HG03060 (cell line): ENCODE measurements at regions not wholly inside any gene's neighbourhood (a gene's known extent, or its start where the extent isn't known, plus 50 kb on each side); places are given as distances from the start of the nearest gene placed in this dataset.
"Not testable (repeated sequence)": the region's sequence is repeated elsewhere in the genome, so short reads cannot be mapped to it uniquely, and the experiment has no call there.

Experiments used
- ATAC-seq: cut with Tn5 transposase; IDR thresholded peaks from one replicate; pipeline ENCODE4 v1.9.1; 2021; ENCODE audit warnings: low read depth, moderate number of reproducible peaks; ENCODE audit not compliant: unreplicated experiment

DNA sequence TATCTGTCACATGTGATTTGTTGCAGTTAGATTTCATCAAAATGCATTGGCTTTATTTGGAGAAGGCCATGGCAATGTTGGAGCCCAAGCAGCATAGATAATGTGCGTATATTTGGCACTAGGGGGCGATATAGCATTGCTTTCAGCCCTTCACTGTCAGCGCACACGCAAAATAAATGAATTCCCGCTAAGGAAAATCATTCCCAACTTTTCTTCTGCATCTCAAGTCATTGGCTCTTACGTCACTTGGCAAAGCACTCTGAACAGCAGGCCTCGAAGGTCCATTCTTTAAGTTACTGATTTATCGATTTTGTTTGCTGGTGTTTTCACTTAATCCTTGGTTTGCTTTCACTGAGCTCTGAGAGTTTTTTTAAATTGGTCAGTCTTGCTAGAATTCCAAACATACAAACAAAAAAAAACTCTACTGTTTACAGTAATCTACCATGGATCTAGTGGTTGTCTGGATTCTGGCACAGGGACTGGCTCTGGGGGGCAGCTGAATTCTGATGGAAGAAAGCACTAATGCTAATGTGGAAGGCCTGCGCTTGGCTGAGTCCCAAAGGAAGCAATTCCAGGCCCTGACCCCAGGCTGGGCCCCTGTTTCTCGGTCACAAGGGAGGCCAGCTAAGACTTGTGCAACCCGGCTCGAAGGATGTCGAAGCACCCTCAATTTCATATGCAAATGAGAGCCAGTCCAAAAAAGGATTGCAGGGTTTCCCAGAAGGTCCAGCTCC is 97.7 kb upstream of the IPO5 start:
- no peak for ATAC-seq

DNA sequence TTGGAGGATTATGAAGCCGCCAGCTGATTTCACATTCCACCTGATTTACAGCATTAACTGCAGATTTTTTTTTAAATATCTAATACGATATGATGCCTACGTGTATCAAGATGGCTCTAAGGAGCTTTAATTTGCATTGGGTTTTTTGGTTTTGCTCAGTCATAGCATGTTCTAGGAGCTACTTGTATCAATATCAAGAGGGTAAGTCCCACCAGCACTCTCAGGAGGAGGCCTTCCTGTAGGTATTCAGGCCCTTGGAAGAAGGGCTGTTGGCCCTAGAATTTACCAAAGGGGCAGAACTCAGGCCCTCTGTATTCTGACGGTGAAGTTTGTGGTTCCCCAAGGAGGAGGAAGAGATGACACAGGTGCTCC is 97.2 kb upstream of the IPO5 start:
- ATAC-seq = no peak

DNA sequence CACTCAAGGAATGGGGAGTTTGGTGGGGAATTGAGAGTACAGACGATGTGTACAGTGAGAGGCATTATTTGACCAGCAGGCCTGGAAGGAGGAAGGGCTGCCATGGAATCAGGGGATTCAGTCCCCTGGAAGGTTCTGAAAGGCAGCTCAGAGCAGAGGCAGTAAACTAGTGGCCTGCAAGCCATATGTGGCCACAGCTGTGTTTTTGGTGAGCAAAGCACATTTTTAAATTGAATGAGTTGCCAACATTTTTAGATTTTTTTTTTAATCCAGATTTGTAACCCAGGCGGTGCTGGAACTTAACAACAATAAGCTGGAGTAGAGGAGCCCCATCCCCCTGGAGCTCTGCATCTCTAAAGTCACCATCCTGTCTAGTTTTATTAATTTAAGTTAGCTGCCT is 95.3 kb upstream of the IPO5 start:
- ATAC-seq = no peak

DNA sequence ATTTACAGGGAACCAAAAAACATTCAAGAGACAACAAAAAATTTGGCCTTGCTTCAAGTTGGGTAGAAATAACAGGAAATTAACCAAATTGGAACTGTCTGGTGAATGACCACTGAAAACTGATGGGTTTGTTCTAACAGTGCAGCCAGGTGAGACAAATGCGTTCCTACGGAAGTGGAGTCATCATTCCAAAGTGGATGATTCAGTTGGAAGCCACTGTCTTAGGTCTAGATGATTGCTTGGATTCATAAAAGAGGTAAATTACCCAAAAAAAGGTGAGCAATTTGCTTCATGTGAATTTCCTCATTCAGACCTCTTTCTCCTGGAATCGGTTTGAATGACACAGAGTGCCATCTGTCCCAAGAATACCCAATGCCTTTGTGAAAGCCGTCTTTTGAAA is 87.1 kb upstream of the IPO5 start:
- no peak for ATAC-seq

DNA sequence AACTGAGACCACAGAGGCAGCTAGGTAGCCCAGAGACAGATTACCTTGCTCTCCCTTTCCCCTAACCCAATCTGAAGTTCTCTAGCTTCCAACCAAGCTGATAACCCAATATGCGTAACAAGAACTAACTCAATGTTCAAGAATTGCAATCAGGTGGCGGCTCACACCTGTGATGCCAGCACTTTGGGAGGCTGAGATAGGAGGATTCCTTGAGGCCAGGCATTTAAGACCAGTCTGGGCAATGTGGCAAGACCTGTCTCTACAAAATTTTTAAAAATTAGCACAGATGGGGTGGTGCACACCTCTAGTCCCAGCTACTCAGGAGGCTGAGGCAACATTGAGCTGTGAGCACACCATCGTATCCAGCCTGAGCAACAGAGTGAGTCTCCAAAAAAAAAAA is 86.7 kb upstream of the IPO5 start:
- no peak for ATAC-seq

DNA sequence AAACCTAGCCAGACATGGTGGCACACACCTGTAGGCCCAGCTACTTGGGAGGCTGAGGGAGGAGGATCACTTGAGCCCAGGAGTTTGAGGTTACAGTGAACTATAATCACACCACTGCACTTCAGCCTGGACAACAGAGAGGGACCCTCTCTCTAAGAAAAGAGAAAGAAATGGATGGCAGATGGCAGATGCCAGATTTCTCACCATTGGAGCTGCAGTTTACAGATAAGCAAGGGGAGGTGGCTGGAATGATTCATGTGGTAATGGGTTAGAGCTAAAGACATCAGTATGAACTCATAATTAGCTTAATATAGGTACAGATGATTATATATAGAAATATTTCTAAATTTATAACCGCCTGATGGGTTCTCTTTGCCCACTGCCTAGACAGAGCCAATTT is 80.1 kb upstream of the IPO5 start:
- ATAC-seq = no peak

DNA sequence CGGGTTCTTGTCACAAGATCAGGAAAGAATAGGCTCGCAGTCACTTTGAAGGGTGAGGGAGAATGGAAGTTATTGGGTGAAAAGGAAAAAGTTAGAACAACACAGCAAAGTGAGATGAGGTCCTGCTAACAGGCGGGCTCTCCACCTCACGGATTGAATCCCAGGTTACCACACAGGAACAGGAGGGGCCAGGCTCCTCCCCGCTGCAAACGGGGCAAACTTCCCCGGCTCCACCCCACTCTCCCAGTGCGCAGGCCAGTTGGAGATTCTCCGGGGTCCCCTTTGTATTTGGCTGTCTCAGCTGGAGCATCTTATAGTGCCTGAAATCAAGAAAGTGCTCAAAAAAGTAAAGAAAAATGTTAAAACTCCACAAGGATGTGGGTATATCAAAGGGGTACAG is 78.3 kb upstream of the IPO5 start:
- no peak for ATAC-seq

DNA sequence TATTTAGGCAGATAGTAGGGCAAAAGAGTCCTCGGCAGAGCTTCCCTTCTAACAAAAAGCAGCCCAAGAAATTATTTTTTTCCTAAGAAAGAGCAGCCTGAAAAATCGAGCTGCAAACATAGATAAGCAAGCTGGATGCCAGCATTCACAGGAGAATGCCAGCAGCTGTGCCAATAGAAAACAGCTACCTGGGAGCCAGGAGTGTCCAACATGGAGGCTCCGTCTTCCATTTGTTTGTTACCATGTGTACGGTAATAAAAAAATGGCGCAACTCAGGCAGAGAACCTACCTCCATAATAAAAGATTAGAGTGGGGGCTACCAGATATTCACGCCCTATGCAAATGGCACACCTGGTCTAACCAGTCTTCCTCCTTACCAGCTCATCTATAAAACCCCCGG is 77.6 kb upstream of the IPO5 start:
- ATAC-seq = no peak

DNA sequence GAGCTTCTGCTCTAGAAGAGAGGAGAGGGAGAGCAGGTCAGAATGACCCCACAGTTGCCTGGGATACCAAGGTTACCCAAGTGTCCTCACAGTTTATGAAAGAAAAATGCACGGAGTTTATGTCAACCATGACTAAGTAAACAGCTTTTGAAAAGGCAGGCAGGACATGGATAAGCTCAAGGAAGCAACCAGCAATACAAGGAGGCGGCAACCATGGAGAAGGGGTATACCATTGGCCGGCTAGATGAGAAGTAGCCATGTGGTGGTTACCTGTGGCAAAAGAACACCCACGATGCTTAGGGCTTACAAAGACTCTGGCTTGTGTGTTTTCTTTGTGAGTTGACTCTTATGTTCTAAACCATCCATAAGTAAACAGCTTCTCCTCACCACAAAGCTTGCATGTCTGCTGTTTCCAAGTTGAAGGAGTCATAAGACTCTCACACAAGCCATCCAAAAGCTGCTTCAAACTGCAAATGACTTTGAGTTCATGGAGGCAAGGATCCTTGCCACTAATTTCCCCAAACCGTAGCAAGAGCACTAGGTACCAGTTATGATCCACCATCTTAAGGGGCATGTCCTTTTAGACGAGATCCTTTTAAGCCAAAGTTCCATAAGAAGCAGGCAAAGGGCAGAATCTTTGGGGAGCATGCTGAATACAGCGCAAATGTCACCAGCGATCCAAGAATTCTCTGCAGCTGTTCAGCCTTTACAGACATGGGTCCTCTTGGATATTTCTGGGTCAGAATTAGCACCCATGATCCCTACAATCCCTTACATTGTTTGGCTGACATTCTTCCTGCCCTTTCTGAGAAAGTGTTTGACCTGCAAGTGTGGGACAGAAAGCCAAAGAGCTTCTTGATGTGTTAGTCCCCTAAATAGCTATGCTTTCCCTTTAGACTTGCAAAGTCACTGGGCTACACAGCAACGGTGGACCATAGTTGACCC is 74.8 kb upstream of the IPO5 start:
- ATAC-seq = no peak

DNA sequence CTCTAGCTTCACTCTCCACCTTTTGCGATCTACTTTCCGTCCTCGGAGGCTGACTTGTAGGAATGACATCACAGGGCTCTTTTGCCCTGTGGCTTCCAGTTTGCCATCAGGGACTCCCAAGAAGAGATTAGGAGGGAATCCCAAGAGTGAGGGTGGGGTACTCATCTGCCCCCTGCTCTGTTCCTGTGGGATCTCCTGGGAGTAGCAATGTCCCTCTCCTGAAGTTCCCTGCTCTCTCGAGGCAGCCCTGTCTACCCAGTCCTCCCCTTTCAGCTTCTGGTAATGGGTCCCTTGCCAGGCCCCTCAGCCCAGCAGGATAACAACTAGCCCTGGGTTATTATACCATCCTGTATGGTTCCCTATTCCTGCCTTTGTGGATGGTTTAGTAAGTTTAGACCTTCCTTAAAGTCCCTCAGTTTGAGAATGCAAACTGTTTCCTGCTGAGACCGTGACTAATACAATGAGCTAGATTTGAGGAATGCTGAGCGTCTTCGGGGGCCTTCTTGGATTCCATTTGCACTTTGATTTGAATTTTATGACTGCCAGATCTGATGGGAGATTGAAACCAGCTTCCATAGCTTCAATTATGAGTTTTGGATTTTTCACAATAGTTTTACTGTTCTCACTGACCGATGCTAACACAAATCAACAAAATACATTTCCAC is 73.7 kb upstream of the IPO5 start:
- no peak for ATAC-seq

DNA sequence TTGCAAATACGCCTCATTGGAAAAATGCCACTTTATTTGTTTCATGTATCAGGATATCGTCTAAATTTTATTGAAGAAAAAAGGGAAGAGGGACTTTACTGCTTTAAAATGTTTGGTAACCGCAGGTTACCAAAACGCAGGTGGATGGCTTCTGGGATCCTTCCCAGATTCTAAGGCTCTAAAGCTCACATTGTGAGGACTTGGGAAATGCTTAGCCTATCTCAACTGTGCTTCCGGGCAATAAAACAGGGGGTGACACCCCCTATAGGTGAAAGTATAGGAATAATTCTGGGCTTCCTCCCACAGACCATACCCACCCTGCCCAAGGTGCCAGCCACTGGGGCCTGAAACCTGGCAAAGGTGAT is 73.2 kb upstream of the IPO5 start:
- no peak for ATAC-seq

DNA sequence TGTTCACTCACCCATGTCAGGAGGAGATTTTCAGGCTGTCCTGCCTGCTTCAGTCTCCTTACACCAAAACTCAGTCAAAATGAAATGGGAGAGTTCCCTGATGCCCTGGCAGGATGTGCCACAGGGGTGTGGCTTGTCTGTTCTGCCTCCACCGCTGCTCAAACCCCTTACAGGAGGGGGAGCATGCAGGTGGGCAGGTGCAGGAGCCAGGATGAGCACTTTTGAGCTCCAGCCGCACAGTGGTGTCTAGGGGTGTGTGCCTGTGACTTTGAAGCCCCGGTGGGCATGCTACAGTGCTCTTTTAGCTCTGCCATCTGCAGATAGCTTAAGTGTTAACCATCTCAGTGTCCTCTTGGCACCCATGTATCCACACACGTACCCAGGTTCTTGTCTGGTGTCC is 71.9 kb upstream of the IPO5 start:
- no peak for ATAC-seq

DNA sequence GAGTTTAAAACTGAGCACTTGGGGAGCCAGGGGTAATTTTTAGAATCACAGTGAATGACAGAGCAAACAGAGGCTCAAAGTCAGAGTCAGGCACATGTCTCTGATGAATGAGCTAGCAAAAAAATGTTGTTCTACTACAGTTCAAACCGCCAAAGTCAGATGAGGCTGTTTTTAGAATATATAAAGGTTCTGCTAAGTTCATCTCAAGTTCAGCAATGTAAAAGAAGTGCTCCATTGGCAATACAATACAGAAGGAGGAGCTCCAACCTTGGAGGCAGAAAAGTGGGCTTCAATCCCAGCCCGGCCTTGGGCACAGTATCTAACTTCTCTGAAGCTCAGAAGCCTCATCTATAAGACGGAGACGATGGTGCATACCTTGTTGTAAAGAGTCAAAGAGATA is 70.1 kb upstream of the IPO5 start:
- no peak for ATAC-seq

DNA sequence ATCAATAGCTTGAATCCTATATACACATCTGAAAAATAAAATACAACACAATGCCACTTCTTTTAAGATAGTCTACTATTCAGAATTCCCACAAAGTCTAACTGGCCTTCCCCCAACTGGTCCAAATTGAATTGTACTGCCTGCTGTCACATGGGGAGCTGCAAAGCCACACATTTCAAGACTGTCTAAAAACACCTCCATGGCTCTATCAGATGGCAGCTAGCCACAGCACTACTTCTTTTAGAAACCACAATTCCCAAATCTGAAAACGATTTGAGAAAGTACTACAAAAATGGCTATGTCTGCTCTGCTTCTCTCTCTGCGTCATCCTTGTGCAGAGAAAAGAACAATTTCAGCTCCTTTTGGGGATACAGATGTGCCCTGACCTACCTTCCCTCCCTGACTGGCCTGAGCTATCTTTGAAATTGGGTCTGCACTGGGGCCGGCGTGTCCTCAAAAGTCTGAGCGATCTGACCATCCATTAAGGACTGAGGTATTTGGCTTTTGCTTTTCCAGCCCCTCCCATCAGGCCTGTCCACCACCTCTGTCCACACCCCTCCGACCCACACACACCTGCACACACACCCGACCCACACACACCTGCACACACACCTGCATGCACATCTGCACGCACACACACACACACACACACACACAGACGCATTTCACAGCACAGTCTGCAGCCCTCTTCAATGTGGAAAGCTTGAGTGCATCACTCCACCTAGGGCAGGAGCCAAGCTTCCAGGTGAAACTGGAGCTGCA is 68.6 kb upstream of the IPO5 start:
- no peak for ATAC-seq

DNA sequence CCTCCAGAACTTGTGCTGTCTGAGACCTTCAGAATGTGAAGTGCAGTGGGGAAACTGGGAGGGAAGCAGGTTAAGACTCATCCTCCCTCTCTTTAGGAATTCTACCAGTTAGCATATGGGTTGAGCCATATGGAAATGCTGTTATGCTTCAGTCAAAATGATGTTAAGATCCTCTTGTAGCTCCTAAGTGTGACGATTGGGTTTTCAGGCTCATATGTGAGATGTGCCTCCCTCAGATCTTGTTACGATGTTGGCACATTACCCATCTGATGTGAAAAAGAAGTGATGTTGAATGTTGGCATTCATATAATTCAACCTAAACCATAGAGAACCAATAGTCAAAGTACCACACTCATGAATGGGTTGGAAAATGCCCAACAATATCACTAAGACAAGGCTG is 67.8 kb upstream of the IPO5 start:
- ATAC-seq = no peak

DNA sequence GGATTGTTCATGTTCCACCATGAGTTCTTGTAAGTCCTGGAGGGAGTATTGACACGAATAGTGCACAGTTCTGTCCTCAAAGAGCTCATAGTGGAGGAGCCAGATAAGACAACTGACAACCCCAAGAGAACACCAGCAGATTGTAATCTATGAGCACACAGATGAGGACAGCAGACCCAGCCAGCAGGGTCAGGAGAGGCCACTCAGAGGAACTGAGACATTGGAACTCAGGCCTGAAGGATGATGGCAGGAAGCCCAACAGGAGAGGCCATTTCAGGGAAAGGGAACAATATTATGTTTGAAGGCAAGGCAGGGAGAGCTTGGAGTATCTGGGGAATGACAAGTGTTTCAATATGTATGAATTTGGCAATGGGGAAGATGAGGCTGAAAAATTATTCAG is 63.7 kb upstream of the IPO5 start:
- ATAC-seq = no peak

DNA sequence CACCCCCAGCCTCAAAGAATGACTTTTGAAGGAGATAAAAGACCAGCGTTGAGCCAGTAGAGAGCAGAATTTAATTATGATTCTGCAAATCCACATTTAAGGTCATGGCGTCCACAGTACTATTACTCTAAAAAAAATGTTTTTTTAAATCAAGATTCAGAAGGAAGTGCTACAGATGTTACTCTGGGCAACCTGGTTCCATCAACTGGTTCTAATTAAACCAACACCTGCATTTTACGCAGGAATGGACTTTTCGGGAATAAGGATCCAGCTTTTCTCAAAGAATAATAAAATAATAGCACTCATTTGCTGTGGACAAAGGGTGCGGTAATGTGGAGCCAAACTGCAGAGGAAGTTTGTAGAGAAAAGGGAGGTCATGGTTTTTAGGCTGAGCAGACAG is 62.9 kb upstream of the IPO5 start:
- ATAC-seq = no peak

DNA sequence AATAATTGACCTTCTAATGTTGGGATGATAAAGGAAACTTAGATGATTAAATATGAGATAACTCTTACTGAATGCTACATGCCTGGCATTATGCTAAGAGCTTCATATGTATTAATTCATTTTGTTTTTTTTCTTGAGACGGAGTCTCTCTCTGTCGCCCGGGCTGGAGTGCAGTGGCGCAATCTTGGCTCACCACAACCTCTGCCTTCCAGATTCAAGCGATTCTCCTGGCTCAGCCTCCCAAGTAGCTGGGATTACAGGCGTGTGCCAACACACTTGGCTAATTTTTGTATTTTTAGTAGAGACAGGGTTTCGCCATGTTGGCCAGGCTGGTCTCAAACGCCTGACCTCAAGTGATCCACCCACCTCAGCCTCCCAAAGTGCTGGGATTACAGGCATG is 61.5 kb upstream of the IPO5 start:
- not testable (repeated sequence) for ATAC-seq

DNA sequence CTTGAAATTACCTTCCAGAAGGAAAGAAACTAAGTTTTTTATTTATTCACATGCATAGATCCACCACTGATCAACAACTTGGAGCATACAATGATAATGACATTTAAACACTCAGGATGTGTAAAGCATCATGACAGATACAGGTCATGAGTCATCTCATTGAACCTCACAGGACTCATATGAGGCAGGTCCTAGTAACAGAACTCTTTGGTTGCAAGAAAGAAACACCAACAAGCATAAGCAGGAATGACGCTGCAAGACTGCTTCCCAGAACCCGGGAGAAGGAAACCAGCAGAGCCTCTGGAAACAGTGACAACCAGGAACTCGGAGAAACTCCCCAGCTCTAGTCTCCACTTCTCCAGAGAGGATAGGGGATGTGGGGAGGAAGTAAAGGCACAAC is 60.8 kb upstream of the IPO5 start:
- ATAC-seq = no peak

DNA sequence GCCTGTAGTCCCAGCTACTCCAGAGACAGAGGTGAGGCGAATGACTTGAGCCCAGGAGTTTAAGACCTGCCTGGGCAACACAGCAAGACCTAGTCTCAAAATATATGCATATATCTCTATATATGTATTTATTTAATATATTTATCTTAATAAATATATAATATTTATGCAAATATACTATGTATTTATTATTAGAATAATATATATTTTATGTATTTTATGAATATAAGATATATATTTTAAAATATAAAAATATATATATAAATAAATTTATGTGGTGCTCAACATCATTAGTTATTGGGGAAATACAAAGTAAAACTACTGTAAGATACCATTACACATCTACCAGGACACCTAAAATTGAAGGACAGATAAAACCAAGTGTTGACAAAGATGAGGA is 58.1 kb upstream of the IPO5 start:
- ATAC-seq = no peak

DNA sequence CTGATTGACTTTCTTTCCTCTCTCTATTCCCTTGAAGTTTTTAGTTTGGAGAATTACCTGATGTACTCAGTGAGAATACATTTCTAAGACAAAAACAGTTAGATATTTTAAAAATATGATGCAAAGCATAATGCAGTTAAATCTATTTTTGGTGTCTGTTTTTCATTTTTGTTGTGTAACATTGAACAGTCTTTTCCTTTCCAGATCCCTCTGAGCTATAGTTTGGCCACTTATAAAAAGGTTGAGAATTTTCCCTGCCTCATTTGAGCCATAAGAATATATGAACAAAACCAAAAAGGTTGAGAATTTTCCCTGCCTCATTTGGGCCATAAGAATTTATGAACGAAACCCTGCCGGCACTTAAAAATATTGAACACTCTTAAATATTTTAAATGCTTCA is 57.0 kb upstream of the IPO5 start:
- ATAC-seq = no peak
